Osteocyte (in vitro differentiated cells): ENCODE measurements at regions not wholly inside any gene's neighbourhood (a gene's known extent, or its start where the extent isn't known, plus 50 kb on each side); places are given as distances from the start of the nearest gene placed in this dataset.

ENCODE experiments used
- DNase-seq: peaks from one replicate; pipeline ENCODE4 v3.0.0; 2021; ENCODE audit warnings: mixed read lengths; ENCODE audit not compliant: unreplicated experiment; ENCODE audit errors: extremely low spot score
- H3K27ac Mint-ChIP-seq: one replicate; pipeline ENCODE4 v1.8.0; 2021; ENCODE audit warnings: mild to moderate bottlenecking, mixed read lengths; ENCODE audit not compliant: unreplicated experiment
- H3K27me3 Mint-ChIP-seq: one replicate; pipeline ENCODE4 v1.8.0; 2021; ENCODE audit warnings: mixed read lengths; ENCODE audit not compliant: unreplicated experiment
- H3K36me3 Mint-ChIP-seq: one replicate; pipeline ENCODE4 v1.8.0; 2021; ENCODE audit warnings: mixed read lengths; ENCODE audit not compliant: unreplicated experiment
- H3K4me1 Mint-ChIP-seq: one replicate; pipeline ENCODE4 v1.8.0; 2021; ENCODE audit warnings: mixed read lengths; ENCODE audit not compliant: unreplicated experiment
- H3K4me3 Mint-ChIP-seq: one replicate; pipeline ENCODE4 v1.8.0; 2021; ENCODE audit warnings: mild to moderate bottlenecking, moderate library complexity, mixed read lengths; ENCODE audit not compliant: unreplicated experiment
- H3K9me3 Mint-ChIP-seq: one replicate; pipeline ENCODE4 v1.8.0; 2021; ENCODE audit warnings: mixed read lengths; ENCODE audit not compliant: unreplicated experiment
- TF ChIP-seq, protein P1 (sequence below): fragments of 200-600 bp; sonication (generic); IDR thresholded peaks from 2 replicates; pipeline ENCODE4 v1.5.0; 2021; ENCODE audit warnings: antibody characterized with exemption, mild to moderate bottlenecking, moderate library complexity

DNA sequence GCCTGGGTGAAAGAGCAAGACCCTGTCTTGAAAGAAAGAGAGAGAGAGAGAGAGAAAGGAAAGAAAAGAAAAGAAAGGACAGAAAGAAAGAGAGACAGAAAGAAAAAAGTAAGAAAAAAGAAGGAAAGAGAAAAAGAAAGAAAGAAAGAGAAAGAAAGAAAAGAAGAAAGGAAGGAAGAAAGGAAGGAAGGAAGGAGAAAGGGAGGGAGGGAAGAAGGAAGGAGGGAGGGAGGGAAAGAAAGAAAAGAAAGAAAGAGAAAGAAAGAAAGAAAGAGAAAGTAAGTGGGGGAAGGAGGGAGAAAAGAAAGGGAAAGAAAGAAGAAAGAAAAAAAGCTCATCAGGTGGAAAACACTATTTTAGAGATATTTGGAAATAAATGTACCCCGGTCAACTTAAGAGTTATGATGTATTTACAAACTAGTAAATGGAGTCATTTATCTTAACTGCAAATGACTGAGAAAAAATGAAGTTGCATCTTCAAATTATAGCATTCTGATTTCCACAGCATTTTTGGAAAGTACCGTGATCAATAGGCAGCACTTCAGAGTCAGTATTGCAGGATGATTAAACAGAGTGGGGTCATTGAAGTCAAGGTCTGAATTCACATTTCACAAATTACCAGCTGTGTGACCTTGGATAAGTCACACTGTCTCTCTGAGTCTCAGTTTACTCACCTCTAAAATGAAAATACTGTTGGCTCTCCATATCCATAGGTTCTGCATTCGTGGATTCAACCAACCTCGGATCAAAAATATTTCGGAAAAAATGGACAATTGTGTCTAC, 64.1 kb upstream of the SMAD1 start:
- TF ChIP-seq, protein P1, sequence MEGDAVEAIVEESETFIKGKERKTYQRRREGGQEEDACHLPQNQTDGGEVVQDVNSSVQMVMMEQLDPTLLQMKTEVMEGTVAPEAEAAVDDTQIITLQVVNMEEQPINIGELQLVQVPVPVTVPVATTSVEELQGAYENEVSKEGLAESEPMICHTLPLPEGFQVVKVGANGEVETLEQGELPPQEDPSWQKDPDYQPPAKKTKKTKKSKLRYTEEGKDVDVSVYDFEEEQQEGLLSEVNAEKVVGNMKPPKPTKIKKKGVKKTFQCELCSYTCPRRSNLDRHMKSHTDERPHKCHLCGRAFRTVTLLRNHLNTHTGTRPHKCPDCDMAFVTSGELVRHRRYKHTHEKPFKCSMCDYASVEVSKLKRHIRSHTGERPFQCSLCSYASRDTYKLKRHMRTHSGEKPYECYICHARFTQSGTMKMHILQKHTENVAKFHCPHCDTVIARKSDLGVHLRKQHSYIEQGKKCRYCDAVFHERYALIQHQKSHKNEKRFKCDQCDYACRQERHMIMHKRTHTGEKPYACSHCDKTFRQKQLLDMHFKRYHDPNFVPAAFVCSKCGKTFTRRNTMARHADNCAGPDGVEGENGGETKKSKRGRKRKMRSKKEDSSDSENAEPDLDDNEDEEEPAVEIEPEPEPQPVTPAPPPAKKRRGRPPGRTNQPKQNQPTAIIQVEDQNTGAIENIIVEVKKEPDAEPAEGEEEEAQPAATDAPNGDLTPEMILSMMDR, result no peak
- H3K36me3 Mint-ChIP-seq, result no peaks in the 10 kb centered on the region
- H3K9me3 Mint-ChIP-seq, result no peaks in the 10 kb centered on the region
- H3K27ac Mint-ChIP-seq, result no peak overlapping the region
- no peak overlapping the region for H3K4me3 Mint-ChIP-seq
- H3K4me1 Mint-ChIP-seq, result no peaks in the 10 kb centered on the region
- DNase-seq, result no peak
- H3K27me3 Mint-ChIP-seq, result peaks cover 29% of the 10 kb centered on the region

DNA sequence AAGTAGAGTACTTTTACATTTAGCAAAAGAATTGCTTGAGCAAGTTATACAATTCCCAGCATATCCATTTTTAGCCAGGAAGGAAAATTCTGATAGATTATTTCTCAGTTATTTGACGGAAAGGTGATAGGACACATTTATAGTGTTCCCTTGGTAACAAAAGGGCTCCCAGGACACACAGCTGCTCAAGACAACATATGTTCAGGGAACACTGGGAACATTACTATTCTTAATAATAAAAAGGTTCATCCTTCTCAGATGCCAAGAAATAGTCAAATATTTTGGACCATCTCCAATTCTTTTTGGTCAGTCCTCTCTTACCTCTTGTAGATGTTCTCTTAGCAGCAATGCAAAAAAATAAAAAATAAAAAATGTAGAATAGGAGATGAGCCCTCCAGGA, 66.8 kb upstream of the SMAD1 start:
- Mint-ChIP-seq H3K36me3 (no peaks in the 10 kb centered on the region), H3K27me3 (peaks cover 27% of the 10 kb centered on the region), H3K27ac (no peak overlapping the region), H3K4me3 (no peak overlapping the region), H3K9me3 (no peaks in the 10 kb centered on the region), H3K4me1 (no peaks in the 10 kb centered on the region)
- TF ChIP-seq, protein P1, result no peak
- DNase-seq, result no peak

DNA sequence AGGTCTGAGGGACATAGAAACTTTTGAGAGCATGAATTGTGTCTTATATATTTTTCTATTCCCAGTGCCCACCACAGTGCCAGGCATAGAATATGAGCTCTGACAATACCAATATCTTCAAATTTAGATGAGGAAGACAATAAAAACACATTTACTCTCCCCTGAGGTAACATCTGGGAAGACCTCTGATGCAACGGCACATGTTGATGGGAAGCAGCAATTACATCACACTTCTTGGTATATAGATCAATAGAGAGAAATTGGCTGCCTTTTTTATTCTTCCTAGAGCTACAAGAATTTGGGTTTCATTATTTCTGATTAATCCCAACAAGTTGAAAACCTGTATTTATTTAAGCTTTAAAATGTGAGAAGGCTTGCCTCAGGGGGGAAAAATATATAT, 67.4 kb upstream of the SMAD1 start:
- H3K4me3 Mint-ChIP-seq, result no peak overlapping the region
- H3K4me1 Mint-ChIP-seq, result no peaks in the 10 kb centered on the region
- H3K36me3 Mint-ChIP-seq, result no peaks in the 10 kb centered on the region
- peaks cover 21% of the 10 kb centered on the region for H3K27me3 Mint-ChIP-seq
- DNase-seq, result no peak
- TF ChIP-seq, protein P1, result no peak
- H3K9me3 Mint-ChIP-seq, result no peaks in the 10 kb centered on the region
- no peak overlapping the region for H3K27ac Mint-ChIP-seq

DNA sequence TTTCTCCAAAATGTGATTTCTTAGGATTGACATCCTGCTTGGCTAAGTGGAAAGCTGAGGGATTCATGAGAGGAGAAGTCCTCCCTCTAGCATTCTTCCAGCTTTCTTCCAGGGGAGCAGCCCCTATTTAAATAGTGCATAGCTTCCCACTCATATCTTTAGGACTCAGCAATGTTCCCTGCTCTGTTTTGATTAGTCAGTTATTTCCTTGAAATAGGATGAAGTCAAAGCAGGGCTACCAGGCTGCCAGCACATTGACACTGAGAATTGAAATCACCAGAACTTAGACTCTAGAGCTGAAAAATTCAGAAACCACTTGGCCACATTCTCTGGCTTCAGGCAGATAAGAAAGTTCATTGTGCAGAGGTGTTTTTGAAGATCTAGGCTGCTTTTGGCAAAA, 74.7 kb upstream of the SMAD1 start:
- no peaks in the 10 kb centered on the region for H3K9me3 Mint-ChIP-seq
- DNase-seq, result no peak
- H3K36me3 Mint-ChIP-seq, result no peaks in the 10 kb centered on the region
- H3K27me3 Mint-ChIP-seq, result no peaks in the 10 kb centered on the region
- TF ChIP-seq, protein P1, result no peak
- H3K4me3 Mint-ChIP-seq, result no peak overlapping the region
- no peaks in the 10 kb centered on the region for H3K4me1 Mint-ChIP-seq
- no peak overlapping the region for H3K27ac Mint-ChIP-seq

DNA sequence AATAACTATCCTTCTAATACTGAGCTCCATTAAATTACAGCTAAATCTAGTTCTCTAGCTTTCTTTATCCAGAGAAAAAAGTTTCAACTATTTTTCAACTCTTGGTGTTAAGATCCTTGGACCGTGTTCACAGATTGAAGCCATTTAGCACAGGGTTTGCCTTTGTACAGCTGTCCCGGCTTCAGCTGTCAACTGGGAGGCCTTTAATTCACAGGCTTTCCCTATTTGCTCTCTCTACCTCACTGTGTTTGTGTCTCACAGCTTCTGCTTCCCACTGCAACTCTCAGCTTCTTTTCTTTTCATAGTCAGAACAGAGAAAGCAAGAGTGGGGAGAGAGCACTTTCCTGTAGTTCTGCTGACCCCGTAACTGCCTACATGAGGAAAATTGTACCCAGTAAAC, 76.9 kb upstream of the SMAD1 start:
- peaks cover 3% of the 10 kb centered on the region for H3K9me3 Mint-ChIP-seq
- H3K36me3 Mint-ChIP-seq, result no peaks in the 10 kb centered on the region
- no peak overlapping the region for H3K4me3 Mint-ChIP-seq
- DNase-seq, result no peak
- H3K4me1 Mint-ChIP-seq, result no peaks in the 10 kb centered on the region
- TF ChIP-seq, protein P1, result no peak
- no peak overlapping the region for H3K27ac Mint-ChIP-seq
- H3K27me3 Mint-ChIP-seq, result peaks cover 6% of the 10 kb centered on the region
